Testis (tissue), 2 donors: ENCODE measurements at regions not wholly inside any gene's neighbourhood (a gene's known extent, or its start where the extent isn't known, plus 50 kb on each side); places are given as distances from the start of the nearest gene placed in this dataset.

Source experiments
- CTCF ChIP-seq, 3 experiments: fragments of 450-650 bp in 2 of 3; fragments of 200-600 bp in 1 of 3; sonication (generic) in 1 of 3; IDR thresholded peaks; one replicate each; pipeline ENCODE4 v1.5.1; 2016 to 2019; ENCODE audit warnings: antibody characterized with exemption in 3 of 3, mild to moderate bottlenecking in 2 of 3, moderate library complexity in 1 of 3
- POLR2A ChIP-seq: fragments of 450-650 bp; IDR thresholded peaks from one replicate; pipeline ENCODE4 v1.6.1; 2017; ENCODE audit warnings: antibody characterized with exemption, mild to moderate bottlenecking, moderate library complexity

- TF ChIP-seq CTCF (IDR thresholded peaks at IDR 0.05) (no peak), POLR2A (no peak)
Observed at GRCh38 chr6:21777846-21778245, 184.3 kb downstream of the SOX4 start.
